A673 (cell line): ENCODE measurements at regions not wholly inside any gene's neighbourhood (a gene's known extent, or its start where the extent isn't known, plus 50 kb on each side); places are given as distances from the start of the nearest gene placed in this dataset.

Source experiments
- BruUV-seq: library from RNA; stranded (reverse); fragments of 400-500 nt; replicated peaks from 2 replicates; lab custom pipeline; 2021; lab: Mats Ljungman, UMichigan
- CTCF ChIA-PET: fragments of 300-600 bp; sonication (Branson Sonifier 250); formaldehyde crosslinking; loops from one replicate; lab custom pipeline; 2022; ENCODE audit warnings: antibody characterized with exemption; lab: Charles Lee
- POLR2A ChIA-PET: fragments of 300-600 bp; sonication (Branson Sonifier 250); formaldehyde crosslinking; loops from one replicate; lab custom pipeline; 2022; ENCODE audit warnings: antibody characterized with exemption; ENCODE audit not compliant: low non-redundant PET; lab: Charles Lee
- DNase-seq: peaks from one replicate; pipeline ENCODE4 v3.0.0-alpha.2; 2015; ENCODE audit warnings: low spot score
- H3K27ac ChIP-seq: fragments of 200-600 bp; sonication (generic); 2 replicates; pipeline ENCODE4 v1.5.1; 2016; ENCODE audit warnings: mixed run types, low read depth, mild to moderate bottlenecking, mixed read lengths, antibody characterized with exemption, low read length; ENCODE audit not compliant: poor library complexity, severe bottlenecking
- H3K27me3 ChIP-seq: fragments of 200-600 bp; sonication (generic); replicated peaks from 2 replicates; pipeline ENCODE4 v1.6.1; 2017; ENCODE audit warnings: mixed run types, low read depth, mild to moderate bottlenecking, mixed read lengths, antibody characterized with exemption, low read length; ENCODE audit not compliant: insufficient read depth, poor library complexity
- H3K36me3 ChIP-seq: fragments of 200-600 bp; sonication (generic); 2 replicates; pipeline ENCODE4 v1.6.1; 2016; ENCODE audit warnings: mixed run types, mild to moderate bottlenecking, mixed read lengths, antibody characterized with exemption, low read length; ENCODE audit not compliant: insufficient read depth, poor library complexity, severe bottlenecking
- H3K4me1 ChIP-seq: fragments of 200-600 bp; sonication (generic); 2 replicates; pipeline ENCODE4 v1.6.1; 2017; ENCODE audit warnings: mixed run types, mild to moderate bottlenecking, mixed read lengths, antibody characterized with exemption, low read length; ENCODE audit not compliant: insufficient read depth, poor library complexity, severe bottlenecking
- H3K4me3 ChIP-seq: fragments of 200-600 bp; sonication (generic); 2 replicates; pipeline ENCODE4 v1.5.1; 2016; ENCODE audit warnings: low read depth, mixed run types, mild to moderate bottlenecking, mixed read lengths, low read length; ENCODE audit not compliant: poor library complexity, severe bottlenecking
- H3K9me3 ChIP-seq: fragments of 200-600 bp; sonication (generic); 2 replicates; pipeline ENCODE4 v1.6.1; 2016; ENCODE audit warnings: mixed run types, low read depth, mild to moderate bottlenecking, mixed read lengths, antibody characterized with exemption, low read length; ENCODE audit not compliant: poor library complexity, severe bottlenecking
- EZH2 ChIP-seq: fragments of 200-600 bp; sonication (generic); IDR thresholded peaks from 2 replicates; pipeline ENCODE4 v1.6.1; 2017; ENCODE audit warnings: borderline replicate concordance, low read depth, mild to moderate bottlenecking, mixed read lengths, antibody characterized with exemption, low read length; ENCODE audit not compliant: poor library complexity, severe bottlenecking
- intact Hi-C: fragments of 100-400 bp; cut with micrococcal nuclease; formaldehyde crosslinking; loops from one replicate; pipeline ENCODE4 v1.10.0; 2022; ENCODE audit not compliant: unreplicated experiment
- TF ChIP-seq, protein P1 (sequence below): fragments of 300-800, 200-600 bp; sonication (generic); conservative IDR thresholded peaks from 2 replicates; pipeline ENCODE4 v1.5.1; 2017; ENCODE audit warnings: low read depth, mild to moderate bottlenecking, antibody characterized with exemption, low read length, moderate library complexity, mixed read lengths

DNA sequence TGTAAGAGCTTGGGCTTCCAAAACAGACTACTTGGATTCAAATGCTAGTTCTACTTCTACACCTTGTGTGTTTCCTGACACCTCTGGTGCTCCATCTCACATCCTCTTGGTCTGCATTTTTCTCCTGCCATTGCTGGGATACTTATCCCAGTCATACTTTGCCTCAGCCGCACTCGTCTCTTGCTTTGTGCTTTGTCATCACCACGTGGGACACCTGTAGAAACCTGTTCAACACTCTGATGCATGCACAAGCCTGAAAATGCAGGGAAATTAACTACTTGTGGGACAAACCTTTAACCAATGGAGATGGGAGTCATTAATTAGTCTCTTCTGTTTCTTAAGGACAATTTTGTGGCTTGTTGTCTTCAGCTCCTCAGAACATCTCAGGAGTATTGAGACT lies 94.2 kb upstream of the PHYHIPL start:
- intact Hi-C loops: no loop called here
- ChIA-PET CTCF (no interaction called here), POLR2A (interaction anchor here (0.6 kb wide), 1 partner anchor 43 kb away, joined by 3 read pairs; no protein-coding TSS in a partner anchor)
- no peak for DNase-seq
- H3K36me3 ChIP-seq: no peaks in the 10 kb centered on the region
- TF ChIP-seq, protein P1, sequence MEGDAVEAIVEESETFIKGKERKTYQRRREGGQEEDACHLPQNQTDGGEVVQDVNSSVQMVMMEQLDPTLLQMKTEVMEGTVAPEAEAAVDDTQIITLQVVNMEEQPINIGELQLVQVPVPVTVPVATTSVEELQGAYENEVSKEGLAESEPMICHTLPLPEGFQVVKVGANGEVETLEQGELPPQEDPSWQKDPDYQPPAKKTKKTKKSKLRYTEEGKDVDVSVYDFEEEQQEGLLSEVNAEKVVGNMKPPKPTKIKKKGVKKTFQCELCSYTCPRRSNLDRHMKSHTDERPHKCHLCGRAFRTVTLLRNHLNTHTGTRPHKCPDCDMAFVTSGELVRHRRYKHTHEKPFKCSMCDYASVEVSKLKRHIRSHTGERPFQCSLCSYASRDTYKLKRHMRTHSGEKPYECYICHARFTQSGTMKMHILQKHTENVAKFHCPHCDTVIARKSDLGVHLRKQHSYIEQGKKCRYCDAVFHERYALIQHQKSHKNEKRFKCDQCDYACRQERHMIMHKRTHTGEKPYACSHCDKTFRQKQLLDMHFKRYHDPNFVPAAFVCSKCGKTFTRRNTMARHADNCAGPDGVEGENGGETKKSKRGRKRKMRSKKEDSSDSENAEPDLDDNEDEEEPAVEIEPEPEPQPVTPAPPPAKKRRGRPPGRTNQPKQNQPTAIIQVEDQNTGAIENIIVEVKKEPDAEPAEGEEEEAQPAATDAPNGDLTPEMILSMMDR: no peak
- TF ChIP-seq EZH2: no peak
- H3K27ac ChIP-seq: no peak overlapping the region
- no peak overlapping the region for H3K4me3 ChIP-seq
- H3K9me3 ChIP-seq: no peaks in the 10 kb centered on the region
- H3K27me3 ChIP-seq: no peaks in the 10 kb centered on the region
- BruUV-seq: no TSS peak
- no peaks in the 10 kb centered on the region for H3K4me1 ChIP-seq

DNA sequence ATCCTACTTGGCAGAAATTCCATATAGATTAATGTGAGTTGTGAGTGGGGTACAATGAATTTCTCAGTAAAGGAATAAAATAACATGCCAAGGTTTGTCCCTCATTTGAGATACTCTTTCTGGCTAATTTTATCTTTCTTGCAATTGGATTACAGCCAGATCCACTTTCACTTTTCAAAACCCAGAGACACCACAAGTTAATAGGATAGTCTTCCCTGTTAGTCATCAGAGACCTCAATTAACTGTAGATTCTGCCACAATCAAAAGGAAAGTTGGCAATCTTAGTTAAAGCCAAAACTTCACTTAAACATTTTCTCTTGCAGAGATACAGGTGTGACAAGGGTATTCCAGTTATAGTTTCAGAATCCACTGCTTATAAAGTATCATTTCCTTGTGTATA lies 91.4 kb upstream of the PHYHIPL start:
- no peak for TF ChIP-seq EZH2
- TF ChIP-seq, protein P1: no peak
- Histone ChIP-seq H3K27ac (no peak overlapping the region), H3K36me3 (no peaks in the 10 kb centered on the region), H3K27me3 (no peaks in the 10 kb centered on the region), H3K4me3 (no peak overlapping the region), H3K4me1 (no peaks in the 10 kb centered on the region), H3K9me3 (no peaks in the 10 kb centered on the region)
- intact Hi-C loops: no loop called here
- POLR2A ChIA-PET: no interaction called here
- DNase-seq: no peak
- CTCF ChIA-PET: no interaction called here
- no TSS peak for BruUV-seq

DNA sequence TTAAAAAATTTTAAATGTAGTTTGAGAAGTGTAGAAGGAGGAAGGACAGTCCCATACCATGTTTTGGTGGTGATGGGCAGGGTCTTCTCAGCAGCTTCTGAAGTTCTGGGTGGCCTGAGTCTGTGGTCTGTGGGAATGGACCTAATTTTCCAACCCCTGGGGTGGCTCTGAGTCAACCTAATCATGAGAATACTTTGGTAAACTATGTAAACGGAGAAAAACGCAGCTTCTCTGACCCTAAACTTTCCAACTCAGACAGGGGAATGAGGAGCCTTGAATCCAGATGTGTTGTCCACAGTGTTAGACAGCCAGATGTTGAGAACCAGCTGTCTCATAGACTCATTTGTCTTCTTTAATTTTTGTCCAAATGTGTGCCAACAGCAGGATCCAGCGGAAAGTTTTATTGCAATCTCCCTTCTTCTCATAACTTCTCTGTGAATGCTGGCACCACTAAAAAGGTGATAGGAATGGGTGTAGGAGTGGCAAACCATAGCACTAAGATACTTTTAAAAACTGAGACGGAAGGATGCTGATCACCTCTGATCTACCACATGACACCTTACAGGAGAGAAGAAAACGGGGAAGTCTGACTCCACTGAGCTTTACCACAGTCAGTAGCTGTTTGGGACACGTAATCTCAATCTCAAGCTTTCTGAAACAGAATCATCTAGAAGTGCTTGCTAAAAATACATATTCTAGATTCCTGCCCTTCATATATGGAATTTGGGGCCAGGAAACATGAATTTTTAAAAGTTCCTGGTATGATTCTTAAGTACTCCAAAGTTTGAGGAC lies 90.5 kb upstream of the PHYHIPL start:
- ChIA-PET POLR2A (no interaction called here), CTCF (no interaction called here)
- Histone ChIP-seq H3K36me3 (no peaks in the 10 kb centered on the region), H3K9me3 (no peaks in the 10 kb centered on the region), H3K27ac (no peak overlapping the region), H3K4me1 (no peaks in the 10 kb centered on the region), H3K4me3 (no peak overlapping the region), H3K27me3 (no peaks in the 10 kb centered on the region)
- TF ChIP-seq, protein P1: no peak
- TF ChIP-seq EZH2: no peak
- intact Hi-C loops: no loop called here
- no peak for DNase-seq
- BruUV-seq: no TSS peak
